Activated CD4-positive, alpha-beta T cell treated with anti-CD3 and anti-CD28 coated beads, Interleukin-2, amount 50 U/mL, for 1 hour (primary cell): ENCODE measurements at regions not wholly inside any gene's neighbourhood (a gene's known extent, or its start where the extent isn't known, plus 50 kb on each side); places are given as distances from the start of the nearest gene placed in this dataset.
"Not testable (repeated sequence)": the region's sequence is repeated elsewhere in the genome, so short reads cannot be mapped to it uniquely, and the experiment has no call there.

Source experiments
- DNase-seq: peaks from one replicate; pipeline ENCODE4 v3.0.0-alpha.2; 2020

- DNase-seq, result no peak
Observed at GRCh38 chr15:98280284-98280975, 319.9 kb downstream of the ARRDC4 start.

GRCh38 chr15:98281130-98281529 is 320.6 kb downstream of the ARRDC4 start:
- no peak for DNase-seq

- DNase-seq, result no peak
Observed at GRCh38 chr15:98282656-98283332, 322.3 kb downstream of the ARRDC4 start.

- DNase-seq, result no peak
Observed at GRCh38 chr15:98286200-98286599, 325.7 kb downstream of the ARRDC4 start.

- DNase-seq, result no peak
Observed at GRCh38 chr15:98286831-98287230, 326.3 kb downstream of the ARRDC4 start.

- no peak for DNase-seq
Observed at GRCh38 chr15:98288091-98288590, 327.6 kb downstream of the ARRDC4 start.

- DNase-seq, result no peak
Observed at GRCh38 chr15:98289747-98290146, 329.2 kb downstream of the ARRDC4 start.

- DNase-seq, result peak; percentile 4
Observed at GRCh38 chr15:98292442-98293240, 332.1 kb downstream of the ARRDC4 start.

GRCh38 chr15:98294126-98294525 is 333.6 kb downstream of the ARRDC4 start:
- DNase-seq, result no peak

GRCh38 chr15:98295101-98295759 is 334.7 kb downstream of the ARRDC4 start:
- not testable (repeated sequence) for DNase-seq

- DNase-seq, result no peak
Observed at GRCh38 chr15:98296653-98297052, 336.1 kb downstream of the ARRDC4 start.

- no peak for DNase-seq
Observed at GRCh38 chr15:98304371-98304770, 343.9 kb downstream of the ARRDC4 start.

- no peak for DNase-seq
Observed at GRCh38 chr15:98308117-98308516, 340.2 kb upstream of the IGF1R start.

- peak; percentile 62 for DNase-seq
Observed at GRCh38 chr15:98311566-98312188, 336.7 kb upstream of the IGF1R start.

GRCh38 chr15:98312913-98313312 is 335.4 kb upstream of the IGF1R start:
- no peak for DNase-seq

GRCh38 chr15:98315971-98316370 is 332.4 kb upstream of the IGF1R start:
- no peak for DNase-seq

GRCh38 chr15:98321896-98322295 is 326.4 kb upstream of the IGF1R start:
- DNase-seq, result no peak

GRCh38 chr15:98322581-98322980 is 325.8 kb upstream of the IGF1R start:
- DNase-seq, result no peak

- DNase-seq, result no peak
Observed at GRCh38 chr15:98324341-98324970, 323.9 kb upstream of the IGF1R start.

- no peak for DNase-seq
Observed at GRCh38 chr15:98326804-98327203, 321.5 kb upstream of the IGF1R start.

- no peak for DNase-seq
Observed at GRCh38 chr15:98330258-98330657, 318.1 kb upstream of the IGF1R start.
